HG03196 (cell line): ENCODE measurements at regions not wholly inside any gene's neighbourhood (a gene's known extent, or its start where the extent isn't known, plus 50 kb on each side); places are given as distances from the start of the nearest gene placed in this dataset.
A peak's percentile ranks its signal among the peaks of the same experiment; 100 is the strongest.
"Not testable (repeated sequence)": the region's sequence is repeated elsewhere in the genome, so short reads cannot be mapped to it uniquely, and the experiment has no call there.

Experiments used
- ATAC-seq: cut with Tn5 transposase; IDR thresholded peaks from one replicate; pipeline ENCODE4 v1.9.1; 2021; ENCODE audit not compliant: unreplicated experiment

GRCh38 chr3:87109465-87109864 lies 117.6 kb upstream of the CHMP2B start:
- no peak for ATAC-seq

- ATAC-seq = no peak
Measured at GRCh38 chr3:87101861-87102625, 111.1 kb upstream of the VGLL3 start.

DNA sequence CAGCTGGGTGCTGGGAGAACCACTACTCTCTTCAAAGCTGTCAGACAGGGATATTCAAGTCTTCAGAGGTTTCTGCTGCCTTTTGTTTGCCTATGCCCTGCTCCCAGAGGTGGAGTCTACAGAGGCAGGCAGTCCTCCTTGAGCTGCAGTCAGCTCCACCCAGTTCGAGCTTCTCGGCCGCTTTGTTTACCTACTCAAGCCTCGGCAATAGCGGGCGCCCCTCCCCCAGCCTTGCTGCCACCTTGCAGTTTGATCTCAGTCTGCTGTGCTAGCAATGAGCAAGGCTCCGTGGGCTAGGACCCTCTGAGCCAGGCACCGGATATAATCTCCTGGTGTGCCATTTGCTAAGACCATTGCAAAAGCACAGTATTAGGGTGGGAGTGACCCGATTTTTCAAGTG lies 106.8 kb upstream of the VGLL3 start:
- ATAC-seq = not testable (repeated sequence)

GRCh38 chr3:87090631-87091030 lies 99.7 kb upstream of the VGLL3 start:
- ATAC-seq = no peak

DNA sequence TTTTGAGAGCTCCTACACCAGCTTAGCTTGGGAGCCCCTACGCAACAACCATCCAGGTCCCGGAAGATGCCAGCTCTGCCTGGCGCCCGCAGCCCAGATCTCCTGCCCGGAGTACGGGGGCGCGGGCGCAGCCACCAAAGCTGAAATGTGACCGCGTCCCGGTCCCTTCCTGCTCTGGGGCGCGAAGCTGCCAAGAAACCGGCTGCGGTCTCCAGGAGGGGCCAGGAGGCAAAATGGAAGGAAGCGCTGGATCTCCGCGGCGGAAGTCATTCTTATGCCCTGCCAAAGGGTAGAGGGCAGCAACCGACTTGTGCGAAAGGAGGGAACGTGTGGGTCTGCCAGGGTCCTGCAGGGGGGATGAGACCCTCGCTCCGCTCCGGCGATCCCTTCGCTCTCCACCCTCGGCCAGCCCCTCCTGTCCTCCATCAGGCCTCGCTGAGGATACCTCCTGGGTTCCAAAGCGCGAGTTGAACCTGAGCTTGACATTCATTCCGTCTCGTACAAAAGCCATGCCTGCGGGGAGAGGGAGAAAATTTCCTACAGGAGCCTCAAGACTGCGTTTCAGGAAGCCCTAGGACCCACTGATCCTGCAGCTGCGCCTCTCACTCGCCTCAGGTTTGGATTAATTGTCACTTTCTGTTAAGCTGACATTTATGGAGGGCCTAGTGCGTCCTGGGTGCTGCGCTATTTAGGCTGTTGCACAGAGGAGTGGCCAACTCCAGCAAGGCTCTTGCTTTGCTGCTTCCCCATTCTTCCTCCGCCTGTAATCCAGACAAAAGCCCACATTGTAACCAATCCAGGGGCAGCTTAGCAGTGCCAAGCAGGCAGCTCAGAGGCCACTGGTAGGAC lies 98.3 kb upstream of the VGLL3 start:
- peak; percentile 65 for ATAC-seq

GRCh38 chr3:87088430-87088992 lies 97.6 kb upstream of the VGLL3 start:
- ATAC-seq = peak; percentile 14

DNA sequence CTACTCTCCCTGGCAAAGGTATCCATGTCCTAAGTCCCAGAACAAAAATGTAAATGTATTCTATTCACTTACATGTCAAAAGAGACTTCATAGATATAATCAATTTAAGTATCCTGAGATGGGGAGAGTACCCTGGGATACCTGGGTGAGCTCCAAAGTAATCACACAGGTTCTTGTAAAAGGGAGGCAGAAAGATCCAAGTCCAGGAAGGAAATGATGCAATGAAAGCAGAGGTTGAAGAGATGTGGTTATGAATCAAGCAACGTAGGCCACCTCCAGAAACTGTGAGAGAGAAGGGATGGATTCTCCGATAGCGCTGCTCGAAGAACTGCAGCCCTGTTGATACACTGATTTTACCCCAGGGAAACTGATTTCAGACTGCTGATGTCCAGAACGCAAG lies 93.9 kb upstream of the VGLL3 start:
- no peak for ATAC-seq

- peak; percentile 67 for ATAC-seq
Measured at GRCh38 chr3:87082796-87083440, 92.0 kb upstream of the VGLL3 start.

- ATAC-seq = no peak
Measured at GRCh38 chr3:87077355-87077754, 86.4 kb upstream of the VGLL3 start.

DNA sequence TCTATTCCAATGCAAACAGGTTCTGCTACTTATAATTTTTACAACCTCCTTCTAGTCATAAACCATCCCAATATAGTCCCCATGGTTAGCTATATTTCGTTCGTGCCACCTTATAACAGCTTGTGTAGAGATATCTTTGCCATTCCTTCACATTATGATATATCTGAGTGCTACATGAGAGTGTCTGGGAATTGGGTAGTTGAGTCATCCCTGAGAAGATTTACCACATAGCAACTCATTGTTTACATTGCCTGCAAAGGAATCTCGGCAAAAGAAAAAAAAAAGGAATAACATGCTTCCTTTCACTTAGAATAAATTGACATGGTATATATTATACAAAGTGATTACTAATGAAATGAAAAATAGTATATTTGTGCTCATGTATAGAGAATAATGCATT lies 86.0 kb upstream of the VGLL3 start:
- no peak for ATAC-seq

- ATAC-seq = no peak
Measured at GRCh38 chr3:87073496-87074145, 82.7 kb upstream of the VGLL3 start.

GRCh38 chr3:87072446-87072845 lies 81.5 kb upstream of the VGLL3 start:
- ATAC-seq = no peak

- no peak for ATAC-seq
Measured at GRCh38 chr3:87069971-87070370, 79.0 kb upstream of the VGLL3 start.

- no peak for ATAC-seq
Measured at GRCh38 chr3:87069021-87069420, 78.1 kb upstream of the VGLL3 start.

DNA sequence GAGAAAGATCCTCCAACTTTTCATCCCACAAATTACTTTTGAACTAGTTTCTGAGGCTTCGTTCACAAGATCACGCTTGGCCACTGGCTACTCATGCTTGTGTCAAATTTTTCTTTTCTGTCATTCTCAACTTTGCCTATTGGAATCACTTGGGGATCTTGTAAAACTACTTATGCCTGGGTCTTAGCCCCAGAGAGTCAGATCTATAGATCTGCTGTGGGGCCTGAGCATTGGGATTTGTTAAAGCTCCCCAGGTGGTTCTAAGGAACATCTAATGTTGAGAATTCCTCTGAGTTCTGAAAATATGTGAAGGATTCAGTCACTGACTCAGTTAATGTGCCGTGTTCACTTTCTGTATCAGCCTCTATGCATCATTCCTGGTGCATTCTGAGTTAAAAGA lies 71.7 kb upstream of the VGLL3 start:
- ATAC-seq = no peak

- ATAC-seq = no peak
Measured at GRCh38 chr3:87057474-87057873, 66.5 kb upstream of the VGLL3 start.

GRCh38 chr3:87053553-87053952 lies 62.6 kb upstream of the VGLL3 start:
- ATAC-seq = no peak

- no peak for ATAC-seq
Measured at GRCh38 chr3:87052499-87053260, 61.7 kb upstream of the VGLL3 start.

- no peak for ATAC-seq
Measured at GRCh38 chr3:87047852-87048251, 56.9 kb upstream of the VGLL3 start.

DNA sequence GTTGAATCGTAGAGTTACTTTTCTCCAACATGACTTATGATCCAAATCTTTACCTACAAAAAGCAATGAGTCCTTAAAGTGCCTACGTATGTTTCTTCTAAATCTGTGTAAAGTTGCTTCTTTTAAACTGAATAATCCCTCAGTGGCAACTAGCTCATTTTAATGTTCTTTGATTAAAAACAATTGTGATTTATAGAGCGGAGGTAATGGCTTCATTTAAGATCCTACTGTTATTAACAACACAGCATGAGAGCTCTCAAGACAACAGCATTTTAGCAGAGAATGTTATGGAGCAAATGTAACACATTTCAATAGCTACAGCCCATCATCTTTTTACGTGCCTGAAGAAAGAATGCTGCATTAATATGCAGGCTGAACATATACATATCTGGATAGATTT lies 55.3 kb upstream of the VGLL3 start:
- no peak for ATAC-seq
